ENCODE measurements at regions not wholly inside any gene's neighbourhood (a gene's known extent, or its start where the extent isn't known, plus 50 kb on each side); places are given as distances from the start of the nearest gene placed in this dataset.

GRCh38 chr18:55658598-55658997 lies 70.6 kb upstream of the TCF4 start:
- no peaks in the 10 kb centered on the region for H3K9me3 ChIP-seq (ENCODE audit: low read depth)
- Mint-ChIP-seq H3K4me1 (no peaks in the 10 kb centered on the region), H3K27me3 (ENCODE audit: insufficient read depth, low read depth) (no peaks in the 10 kb centered on the region), H3K4me3 (no peak overlapping the region), H3K36me3 (no peaks in the 10 kb centered on the region), H3K27ac (no peak overlapping the region), H3K9me3 (no peaks in the 10 kb centered on the region)
- no peaks in the 10 kb centered on the region for H3K36me3 ChIP-seq
- H3F3A ChIP-seq (ENCODE audit: low read depth), result no peaks in the 10 kb centered on the region
- H3K79me2 ChIP-seq (ENCODE audit: low read depth), result no peaks in the 10 kb centered on the region
- no peaks in the 10 kb centered on the region for H3K4me1 ChIP-seq
- no peak overlapping the region for H2AFZ ChIP-seq (replicated peaks)
- no peak for DNase-seq (ENCODE audit: low spot score)
- H3K27me3 ChIP-seq, result no peaks in the 10 kb centered on the region
- no peak overlapping the region for H3K9ac ChIP-seq
- no peaks in the 10 kb centered on the region for H4K20me1 ChIP-seq (ENCODE audit: low read depth)
- no peak overlapping the region for H3K4me3 ChIP-seq
- H3K27ac ChIP-seq, result no peak overlapping the region
- no peak for TF ChIP-seq EZH2phosphoT487 (IDR thresholded peaks at IDR 0.05)
- TF ChIP-seq, protein P1, sequence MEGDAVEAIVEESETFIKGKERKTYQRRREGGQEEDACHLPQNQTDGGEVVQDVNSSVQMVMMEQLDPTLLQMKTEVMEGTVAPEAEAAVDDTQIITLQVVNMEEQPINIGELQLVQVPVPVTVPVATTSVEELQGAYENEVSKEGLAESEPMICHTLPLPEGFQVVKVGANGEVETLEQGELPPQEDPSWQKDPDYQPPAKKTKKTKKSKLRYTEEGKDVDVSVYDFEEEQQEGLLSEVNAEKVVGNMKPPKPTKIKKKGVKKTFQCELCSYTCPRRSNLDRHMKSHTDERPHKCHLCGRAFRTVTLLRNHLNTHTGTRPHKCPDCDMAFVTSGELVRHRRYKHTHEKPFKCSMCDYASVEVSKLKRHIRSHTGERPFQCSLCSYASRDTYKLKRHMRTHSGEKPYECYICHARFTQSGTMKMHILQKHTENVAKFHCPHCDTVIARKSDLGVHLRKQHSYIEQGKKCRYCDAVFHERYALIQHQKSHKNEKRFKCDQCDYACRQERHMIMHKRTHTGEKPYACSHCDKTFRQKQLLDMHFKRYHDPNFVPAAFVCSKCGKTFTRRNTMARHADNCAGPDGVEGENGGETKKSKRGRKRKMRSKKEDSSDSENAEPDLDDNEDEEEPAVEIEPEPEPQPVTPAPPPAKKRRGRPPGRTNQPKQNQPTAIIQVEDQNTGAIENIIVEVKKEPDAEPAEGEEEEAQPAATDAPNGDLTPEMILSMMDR (IDR thresholded peaks at IDR 0.05), result no peak
- TF ChIP-seq EZH2 (IDR thresholded peaks at IDR 0.05), result no peak
- no peak overlapping the region for H3K4me2 ChIP-seq

DNA sequence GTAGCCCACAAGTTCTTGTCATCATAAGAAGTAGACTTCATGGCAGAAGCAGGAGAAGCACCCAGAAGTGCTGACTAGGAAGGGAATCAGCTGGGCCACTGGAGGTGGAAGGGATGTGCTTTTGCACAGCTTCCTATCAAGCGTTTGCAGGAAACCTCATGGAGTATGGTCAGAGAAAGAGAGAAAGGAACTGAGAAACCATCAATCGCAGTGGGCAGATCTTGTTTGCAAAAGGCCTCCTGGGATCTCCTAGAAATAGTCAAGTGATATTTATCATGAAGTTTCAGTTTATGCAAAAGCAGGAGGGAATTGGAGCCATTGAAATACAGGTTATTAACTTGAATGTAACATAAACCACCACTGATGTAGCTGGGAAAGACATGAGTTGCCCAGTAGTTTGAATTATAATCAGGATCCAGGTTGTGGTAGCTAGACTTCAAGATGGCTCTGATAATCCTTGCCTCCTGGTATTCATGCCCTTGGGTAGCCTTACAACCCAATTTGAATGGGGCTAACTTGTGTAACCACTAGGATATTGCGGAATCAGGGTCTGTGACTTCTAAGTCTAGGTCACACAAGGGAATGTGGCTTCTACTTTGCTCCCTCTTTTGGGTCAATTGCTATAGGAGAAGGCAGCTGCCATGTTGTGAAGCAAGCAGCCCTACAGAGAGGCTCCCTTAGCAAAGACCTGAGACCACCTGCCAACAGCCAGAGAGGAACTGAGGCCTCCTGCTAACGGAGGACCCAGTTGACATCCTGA lies 69.8 kb upstream of the TCF4 start:
- TF ChIP-seq EZH2phosphoT487 (IDR thresholded peaks at IDR 0.05) (no peak), EZH2 (IDR thresholded peaks at IDR 0.05) (no peak)
- TF ChIP-seq, protein P1 (IDR thresholded peaks at IDR 0.05), result no peak
- Histone ChIP-seq H3K9ac (no peak overlapping the region), H3K4me3 (no peak overlapping the region), H3K27me3 (no peaks in the 10 kb centered on the region), H3K36me3 (no peaks in the 10 kb centered on the region), H3K27ac (no peak overlapping the region), H2AFZ (replicated peaks) (no peak overlapping the region), H3F3A (ENCODE audit: low read depth) (no peaks in the 10 kb centered on the region), H3K79me2 (ENCODE audit: low read depth) (no peaks in the 10 kb centered on the region), H3K4me1 (no peaks in the 10 kb centered on the region), H4K20me1 (ENCODE audit: low read depth) (no peaks in the 10 kb centered on the region), H3K4me2 (no peak overlapping the region), H3K9me3 (ENCODE audit: low read depth) (no peaks in the 10 kb centered on the region)
- H3K4me3 Mint-ChIP-seq, result no peak overlapping the region
- no peak overlapping the region for H3K27ac Mint-ChIP-seq
- H3K9me3 Mint-ChIP-seq, result no peaks in the 10 kb centered on the region
- no peaks in the 10 kb centered on the region for H3K4me1 Mint-ChIP-seq
- no peaks in the 10 kb centered on the region for H3K27me3 Mint-ChIP-seq (ENCODE audit: insufficient read depth, low read depth)
- no peaks in the 10 kb centered on the region for H3K36me3 Mint-ChIP-seq
- no peak for DNase-seq (ENCODE audit: low spot score)

DNA sequence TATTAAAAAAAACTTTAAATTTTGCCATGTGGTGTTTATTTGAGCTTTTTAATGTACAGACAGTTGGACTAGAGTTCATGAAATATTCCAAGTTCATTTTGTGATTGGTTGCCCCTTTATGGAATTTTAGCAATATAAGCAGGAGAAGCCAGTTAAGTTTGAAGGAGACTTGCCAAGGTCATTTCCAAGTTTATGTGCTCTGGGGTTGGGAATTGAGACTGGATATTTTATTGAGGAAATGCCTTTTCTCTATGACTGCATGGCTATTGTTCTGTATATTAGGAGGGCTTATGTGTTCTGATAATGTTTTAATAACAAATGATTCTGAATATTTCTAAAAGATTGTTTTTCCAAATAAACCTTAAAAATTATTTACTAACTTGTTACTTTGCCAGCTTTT lies 67.0 kb upstream of the TCF4 start:
- H3K79me2 ChIP-seq (ENCODE audit: low read depth), result no peaks in the 10 kb centered on the region
- no peaks in the 10 kb centered on the region for H4K20me1 ChIP-seq (ENCODE audit: low read depth)
- H3K9me3 ChIP-seq (ENCODE audit: low read depth), result no peaks in the 10 kb centered on the region
- Mint-ChIP-seq H3K9me3 (no peaks in the 10 kb centered on the region), H3K4me3 (no peak overlapping the region), H3K36me3 (no peaks in the 10 kb centered on the region), H3K27me3 (ENCODE audit: insufficient read depth, low read depth) (peaks cover 2% of the 10 kb centered on the region), H3K4me1 (no peaks in the 10 kb centered on the region), H3K27ac (no peak overlapping the region)
- H3K4me2 ChIP-seq, result no peak overlapping the region
- no peak for DNase-seq (ENCODE audit: low spot score)
- TF ChIP-seq, protein P1 (IDR thresholded peaks at IDR 0.05), result no peak
- TF ChIP-seq EZH2 (IDR thresholded peaks at IDR 0.05), result no peak
- no peak for TF ChIP-seq EZH2phosphoT487 (IDR thresholded peaks at IDR 0.05)
- H3F3A ChIP-seq (ENCODE audit: low read depth), result no peaks in the 10 kb centered on the region
- no peak overlapping the region for H3K9ac ChIP-seq
- H3K27ac ChIP-seq, result no peak overlapping the region
- no peaks in the 10 kb centered on the region for H3K36me3 ChIP-seq
- no peaks in the 10 kb centered on the region for H3K4me1 ChIP-seq
- no peak overlapping the region for H3K4me3 ChIP-seq
- no peaks in the 10 kb centered on the region for H3K27me3 ChIP-seq
- H2AFZ ChIP-seq (replicated peaks), result no peak overlapping the region
